ENCODE measurements at regions not wholly inside any gene's neighbourhood (a gene's known extent, or its start where the extent isn't known, plus 50 kb on each side); places are given as distances from the start of the nearest gene placed in this dataset.

DNA sequence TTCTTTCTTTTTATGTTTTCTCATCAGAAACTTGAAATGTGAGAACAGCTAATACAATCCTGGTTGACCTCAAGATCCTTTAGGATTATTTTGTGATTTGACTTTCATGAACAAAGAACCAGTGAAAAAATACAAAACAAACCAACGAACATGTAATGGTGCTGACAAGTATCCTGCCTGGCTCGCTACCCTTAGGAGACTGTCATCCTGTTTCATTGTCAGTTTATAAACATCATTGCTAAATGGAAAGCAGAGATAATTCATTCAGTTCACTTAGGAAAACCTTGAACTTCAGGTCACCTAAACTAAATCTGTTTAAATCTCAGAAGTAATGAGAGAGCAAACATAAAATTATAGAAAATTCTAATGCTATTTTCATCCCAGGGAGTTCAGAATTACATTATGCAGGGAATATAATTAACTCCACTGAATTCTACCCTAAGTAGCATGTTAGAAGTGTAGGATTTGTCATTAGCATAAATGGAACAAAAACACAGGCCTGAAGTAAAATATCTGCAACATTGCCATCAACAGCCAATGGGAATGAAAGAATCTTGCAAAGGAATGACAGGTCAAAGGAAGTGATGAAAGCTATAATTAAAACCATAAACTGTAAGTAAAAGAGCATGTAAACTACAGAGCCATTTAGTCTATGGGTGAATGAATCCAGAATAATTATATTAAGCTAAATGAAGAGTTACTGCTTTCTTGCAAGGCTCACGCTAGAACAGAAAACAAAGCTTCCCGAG is 401.2 kb upstream of the MANEA start:
- H3K36me3 ChIP-seq (replicated peaks in 1 of 2; ENCODE audit: control insufficient read depth in 1 of 2, insufficient read depth in 2 of 2, low read length in 1 of 2) = no peaks in the 10 kb centered on the region
- H3K79me2 ChIP-seq (ENCODE audit: insufficient read depth) = no peaks in the 10 kb centered on the region
- H3K4me3 ChIP-seq (ENCODE audit: low read depth in 2 of 2, low read length in 1 of 2) = no peak overlapping the region
- no peak overlapping the region for H3K27ac ChIP-seq (ENCODE audit: low read depth in 2 of 2, low read length in 1 of 2)
- peak overlapping the region; percentile 59; the same call in 1 of the 2 replicates for H2AFZ ChIP-seq (ENCODE audit: low read depth)
- POLR2A ChIA-PET = no interaction called here
- no peaks in the 10 kb centered on the region; a peak in 2 of 4 replicates for H3K4me1 ChIP-seq (ENCODE audit: control insufficient read depth in 1 of 2, insufficient read depth in 2 of 2, low read depth in 1 of 2, low read length in 1 of 2)
- no peaks in the 10 kb centered on the region for H3F3A ChIP-seq (replicated peaks; ENCODE audit: insufficient read depth)
- no peaks in the 10 kb centered on the region for H3K9me2 ChIP-seq
- DNase-seq = no peak
- no peaks in the 10 kb centered on the region for H4K20me1 ChIP-seq (ENCODE audit: insufficient read depth)
- no peaks in the 10 kb centered on the region for H3K27me3 ChIP-seq (ENCODE audit: insufficient read depth)
- H3K4me2 ChIP-seq = no peak overlapping the region
- CTCF ChIA-PET = interaction anchor here (1.4 to 1.5 kb wide), 2 partner anchors 26 to 28 kb away, joined by 4 to 6 read pairs; no protein-coding TSS in a partner anchor
- 15% methylated on average over 4 of the region's 4 CpGs for WGBS (ENCODE audit: low lambda C conversion rate)
- TF ChIP-seq RCOR1 (IDR thresholded peaks at IDR 0.05; ENCODE audit: low read length) (peak; percentile 37; the same call in 1 of the 2 replicates), NFIC (IDR thresholded peaks at IDR 0.05; ENCODE audit: borderline replicate concordance) (no peak)
- H3K9ac ChIP-seq = no peak overlapping the region
- H3K9me3 ChIP-seq = no peaks in the 10 kb centered on the region

DNA sequence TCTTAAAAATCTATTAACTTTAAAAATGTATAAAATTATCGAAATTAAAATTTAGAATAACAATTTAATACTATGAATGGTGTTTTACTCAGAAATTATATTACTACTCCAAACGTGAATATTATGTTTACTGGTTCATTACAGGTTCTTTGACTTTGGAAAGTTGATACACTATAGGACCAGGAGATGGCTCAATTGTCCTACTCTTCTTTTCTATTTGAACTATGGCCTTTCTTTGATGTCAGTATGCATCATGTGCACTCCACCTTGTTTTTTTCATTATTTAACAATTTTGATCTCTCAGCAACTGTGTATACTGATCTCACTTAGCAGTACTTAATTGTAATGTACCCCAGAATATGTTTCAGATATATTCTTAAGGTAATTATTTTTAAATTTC is 391.5 kb upstream of the MANEA start:
- no peaks in the 10 kb centered on the region for H3K9me3 ChIP-seq
- no peaks in the 10 kb centered on the region for H4K20me1 ChIP-seq (ENCODE audit: insufficient read depth)
- H3K9me2 ChIP-seq = no peaks in the 10 kb centered on the region
- no peak overlapping the region for H2AFZ ChIP-seq (ENCODE audit: low read depth)
- no peaks in the 10 kb centered on the region for H3K27me3 ChIP-seq (ENCODE audit: insufficient read depth)
- H3K79me2 ChIP-seq (ENCODE audit: insufficient read depth) = no peaks in the 10 kb centered on the region
- no peak overlapping the region for H3K4me2 ChIP-seq
- ChIA-PET POLR2A (no interaction called here), CTCF (interaction anchor here (0.8 kb wide), 1 partner anchor 16 kb away, joined by 3 read pairs; no protein-coding TSS in a partner anchor)
- H3K4me3 ChIP-seq (ENCODE audit: low read depth in 2 of 2, low read length in 1 of 2) = no peak overlapping the region
- TF ChIP-seq RAD21 (IDR thresholded peaks at IDR 0.05; ENCODE audit: low read length) (peak; percentile 46), ELF1 (IDR thresholded peaks at IDR 0.05) (no peak), SIN3A (IDR thresholded peaks at IDR 0.05; ENCODE audit: borderline replicate concordance, low read depth, low read length) (no peak), MXI1 (IDR thresholded peaks at IDR 0.05; ENCODE audit: low read depth, low read length) (no peak), MEF2A (IDR thresholded peaks at IDR 0.05; ENCODE audit: borderline replicate concordance, low read depth) (no peak), NFIC (IDR thresholded peaks at IDR 0.05; ENCODE audit: borderline replicate concordance) (no peak)
- TF ChIP-seq, protein P1, sequence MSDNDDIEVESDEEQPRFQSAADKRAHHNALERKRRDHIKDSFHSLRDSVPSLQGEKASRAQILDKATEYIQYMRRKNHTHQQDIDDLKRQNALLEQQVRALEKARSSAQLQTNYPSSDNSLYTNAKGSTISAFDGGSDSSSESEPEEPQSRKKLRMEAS (IDR thresholded peaks at IDR 0.05; ENCODE audit: low read depth) = no peak
- TF ChIP-seq, protein P2, sequence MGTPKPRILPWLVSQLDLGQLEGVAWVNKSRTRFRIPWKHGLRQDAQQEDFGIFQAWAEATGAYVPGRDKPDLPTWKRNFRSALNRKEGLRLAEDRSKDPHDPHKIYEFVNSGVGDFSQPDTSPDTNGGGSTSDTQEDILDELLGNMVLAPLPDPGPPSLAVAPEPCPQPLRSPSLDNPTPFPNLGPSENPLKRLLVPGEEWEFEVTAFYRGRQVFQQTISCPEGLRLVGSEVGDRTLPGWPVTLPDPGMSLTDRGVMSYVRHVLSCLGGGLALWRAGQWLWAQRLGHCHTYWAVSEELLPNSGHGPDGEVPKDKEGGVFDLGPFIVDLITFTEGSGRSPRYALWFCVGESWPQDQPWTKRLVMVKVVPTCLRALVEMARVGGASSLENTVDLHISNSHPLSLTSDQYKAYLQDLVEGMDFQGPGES (IDR thresholded peaks at IDR 0.05; ENCODE audit: low read depth, low read length) = no peak
- DNase-seq = no peak
- no peak overlapping the region for H3K9ac ChIP-seq
- H3K36me3 ChIP-seq (replicated peaks in 1 of 2; ENCODE audit: control insufficient read depth in 1 of 2, insufficient read depth in 2 of 2, low read length in 1 of 2) = no peaks in the 10 kb centered on the region
- H3F3A ChIP-seq (replicated peaks; ENCODE audit: insufficient read depth) = no peaks in the 10 kb centered on the region
- no peak overlapping the region for H3K27ac ChIP-seq (ENCODE audit: low read depth in 2 of 2, low read length in 1 of 2)
- 3% methylated on average over 2 of the region's 2 CpGs for WGBS (ENCODE audit: low lambda C conversion rate)
- no peaks in the 10 kb centered on the region for H3K4me1 ChIP-seq (ENCODE audit: control insufficient read depth in 1 of 2, insufficient read depth in 2 of 2, low read depth in 1 of 2, low read length in 1 of 2)

DNA sequence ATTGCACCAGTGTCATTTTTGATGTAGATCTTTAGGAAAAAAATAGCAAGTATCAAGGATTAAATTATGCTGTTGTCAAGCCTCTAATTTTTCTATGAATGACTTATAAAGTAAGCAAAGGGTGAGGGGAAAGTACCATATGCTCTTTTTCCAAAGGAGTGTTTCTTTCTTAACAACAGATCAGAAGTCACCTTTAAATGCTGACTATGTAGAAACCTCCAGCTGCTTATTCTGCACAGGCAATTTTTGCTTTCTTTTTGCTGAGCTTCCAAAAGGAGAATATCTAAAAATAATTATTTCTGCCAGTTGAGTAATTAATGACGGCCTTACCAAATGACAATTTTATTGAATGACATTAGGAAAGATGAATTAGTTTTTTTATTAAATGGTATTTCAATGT is 390.6 kb upstream of the MANEA start:
- no peaks in the 10 kb centered on the region for H3K9me2 ChIP-seq
- no peaks in the 10 kb centered on the region for H3K27me3 ChIP-seq (ENCODE audit: insufficient read depth)
- H4K20me1 ChIP-seq (ENCODE audit: insufficient read depth) = no peaks in the 10 kb centered on the region
- no peaks in the 10 kb centered on the region for H3F3A ChIP-seq (replicated peaks; ENCODE audit: insufficient read depth)
- no peaks in the 10 kb centered on the region for H3K9me3 ChIP-seq
- WGBS (ENCODE audit: low lambda C conversion rate) = 31% methylated on average over 1 of the region's 1 CpG
- POLR2A ChIA-PET = no interaction called here
- H3K4me3 ChIP-seq (ENCODE audit: low read depth in 2 of 2, low read length in 1 of 2) = no peak overlapping the region
- no peaks in the 10 kb centered on the region for H3K4me1 ChIP-seq (ENCODE audit: control insufficient read depth in 1 of 2, insufficient read depth in 2 of 2, low read depth in 1 of 2, low read length in 1 of 2)
- no peak overlapping the region for H3K27ac ChIP-seq (ENCODE audit: low read depth in 2 of 2, low read length in 1 of 2)
- no peak overlapping the region for H2AFZ ChIP-seq (ENCODE audit: low read depth)
- no peaks in the 10 kb centered on the region for H3K79me2 ChIP-seq (ENCODE audit: insufficient read depth)
- no peaks in the 10 kb centered on the region for H3K36me3 ChIP-seq (replicated peaks in 1 of 2; ENCODE audit: control insufficient read depth in 1 of 2, insufficient read depth in 2 of 2, low read length in 1 of 2)
- H3K9ac ChIP-seq = no peak overlapping the region
- CTCF ChIA-PET = interaction anchor here (0.8 to 1.0 kb wide), 3 partner anchors 16 to 152 kb away, joined by 3 read pairs; no protein-coding TSS in a partner anchor
- no peak for DNase-seq
- H3K4me2 ChIP-seq = no peak overlapping the region
- no peak for TF ChIP-seq RCOR1 (IDR thresholded peaks at IDR 0.05; ENCODE audit: low read length)
- no peak for TF ChIP-seq GABPA (IDR thresholded peaks at IDR 0.05; ENCODE audit: low read depth)
- TF ChIP-seq, protein P3, sequence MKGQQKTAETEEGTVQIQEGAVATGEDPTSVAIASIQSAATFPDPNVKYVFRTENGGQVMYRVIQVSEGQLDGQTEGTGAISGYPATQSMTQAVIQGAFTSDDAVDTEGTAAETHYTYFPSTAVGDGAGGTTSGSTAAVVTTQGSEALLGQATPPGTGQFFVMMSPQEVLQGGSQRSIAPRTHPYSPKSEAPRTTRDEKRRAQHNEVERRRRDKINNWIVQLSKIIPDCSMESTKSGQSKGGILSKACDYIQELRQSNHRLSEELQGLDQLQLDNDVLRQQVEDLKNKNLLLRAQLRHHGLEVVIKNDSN (IDR thresholded peaks at IDR 0.05; ENCODE audit: borderline replicate concordance, low read depth) = no peak
- no peak for TF ChIP-seq CHD2 (IDR thresholded peaks at IDR 0.05; ENCODE audit: low read length, partially characterized antibody)
- no peak for TF ChIP-seq YY1 (IDR thresholded peaks at IDR 0.05; ENCODE audit: low read depth)
- TF ChIP-seq ELF1 (IDR thresholded peaks at IDR 0.05) = no peak
- no peak for TF ChIP-seq SMC3 (IDR thresholded peaks at IDR 0.05; ENCODE audit: low read depth, low read length)
- no peak for TF ChIP-seq EP300 (IDR thresholded peaks at IDR 0.05; ENCODE audit: borderline replicate concordance in 1 of 2, low read depth in 1 of 2, low read length in 1 of 2)
- no peak for TF ChIP-seq EZH2phosphoT487 (IDR thresholded peaks at IDR 0.05; ENCODE audit: borderline replicate concordance, low read depth)
- no peak for TF ChIP-seq NRF1 (IDR thresholded peaks at IDR 0.05; ENCODE audit: low read depth, low read length)
- TF ChIP-seq JUND (IDR thresholded peaks at IDR 0.05) = no peak
- no peak for TF ChIP-seq RFX5 (IDR thresholded peaks at IDR 0.05; ENCODE audit: low read length)
- TF ChIP-seq FOSL2 (IDR thresholded peaks at IDR 0.05; ENCODE audit: borderline replicate concordance, low read depth) = no peak
- TF ChIP-seq FOXJ3 (CRISPR knock-in tag; IDR thresholded peaks at IDR 0.05) = no peak
- TF ChIP-seq NFIC (IDR thresholded peaks at IDR 0.05; ENCODE audit: borderline replicate concordance) = no peak
- no peak for TF ChIP-seq MXI1 (IDR thresholded peaks at IDR 0.05; ENCODE audit: low read depth, low read length)
- TF ChIP-seq RXRA (IDR thresholded peaks at IDR 0.05; ENCODE audit: borderline replicate concordance, low read depth) = no peak
